DMS53 treated with DMSO at 0.1 percent for 48 hours (cell line): ENCODE measurements at regions not wholly inside any gene's neighbourhood (a gene's known extent, or its start where the extent isn't known, plus 50 kb on each side); places are given as distances from the start of the nearest gene placed in this dataset.
"Not testable (repeated sequence)": the region's sequence is repeated elsewhere in the genome, so short reads cannot be mapped to it uniquely, and the experiment has no call there.

Source experiments
- DNase-seq: peaks from one replicate; lab custom pipeline; 2025; ENCODE audit not compliant: unreplicated experiment; lab: John Stamatoyannopoulos, UW

DNA sequence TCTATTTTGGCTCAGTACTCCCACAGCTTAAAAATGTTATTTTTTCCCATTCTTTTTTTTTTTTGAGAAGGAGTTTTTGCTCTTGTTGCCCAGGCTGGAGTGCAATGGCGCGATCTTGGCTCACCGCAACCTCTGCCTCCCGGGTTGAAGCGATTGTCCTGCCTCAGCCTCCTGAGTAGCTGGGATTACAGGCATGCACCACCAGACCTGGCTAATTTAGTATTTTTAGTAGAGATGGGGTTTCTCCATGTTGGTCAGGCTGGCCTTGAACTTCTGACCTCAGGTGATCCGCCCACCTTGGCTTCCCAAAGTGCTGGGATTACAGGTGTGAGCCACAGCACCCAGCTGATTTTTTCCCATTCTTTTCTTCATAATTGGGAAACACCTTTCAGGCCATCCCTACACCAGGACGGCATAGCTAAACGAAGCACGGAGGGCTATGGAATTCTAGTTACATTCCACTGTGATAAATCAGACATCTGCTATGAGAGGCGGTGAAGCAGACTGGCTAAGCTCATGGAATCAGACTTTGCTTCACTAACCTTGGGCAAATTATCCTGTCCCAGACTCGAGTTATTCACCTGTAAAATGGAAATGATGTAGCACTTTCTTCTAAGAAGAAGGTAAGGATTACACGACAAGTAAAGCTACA is 68.7 kb upstream of the ZFAND5 start:
- not testable (repeated sequence) for DNase-seq

DNA sequence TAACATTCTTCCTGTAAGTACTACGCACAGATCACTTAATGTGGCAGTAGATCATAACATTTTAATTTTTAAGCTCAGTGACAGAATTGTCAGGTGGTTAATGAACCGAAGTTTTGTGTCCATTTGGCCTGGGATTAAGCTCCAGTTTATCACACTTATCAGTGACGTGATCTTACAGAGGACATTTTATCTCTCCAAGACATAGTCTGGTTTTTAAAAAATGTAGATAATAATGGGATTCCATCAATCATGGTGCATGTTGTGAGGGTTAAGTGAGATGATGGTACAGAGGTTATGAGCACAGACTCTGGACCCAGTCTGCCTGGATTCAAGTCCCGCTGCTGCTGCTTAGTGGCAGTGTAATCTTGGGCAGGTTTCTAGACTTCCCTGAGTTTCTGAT is 66.0 kb upstream of the ZFAND5 start:
- no peak for DNase-seq

DNA sequence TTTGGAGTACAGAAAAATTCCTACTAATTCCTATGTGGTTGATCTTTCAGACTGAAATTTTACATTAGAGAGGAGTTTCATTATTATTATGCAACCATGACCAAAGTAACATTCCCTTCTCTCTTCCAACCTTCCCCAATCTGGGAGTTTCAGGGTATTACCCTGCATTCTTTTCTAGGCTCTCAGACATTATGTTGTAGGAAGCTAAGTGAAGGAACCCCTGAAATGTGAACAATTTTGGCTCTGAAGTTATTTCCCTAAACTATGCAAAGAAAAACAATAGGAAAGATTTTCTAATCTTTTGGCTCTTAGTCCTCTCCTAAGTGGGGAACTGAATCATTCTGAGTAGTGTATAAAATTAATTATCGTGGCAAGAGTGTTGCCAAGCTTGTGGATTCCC is 63.3 kb upstream of the ZFAND5 start:
- DNase-seq, result no peak

DNA sequence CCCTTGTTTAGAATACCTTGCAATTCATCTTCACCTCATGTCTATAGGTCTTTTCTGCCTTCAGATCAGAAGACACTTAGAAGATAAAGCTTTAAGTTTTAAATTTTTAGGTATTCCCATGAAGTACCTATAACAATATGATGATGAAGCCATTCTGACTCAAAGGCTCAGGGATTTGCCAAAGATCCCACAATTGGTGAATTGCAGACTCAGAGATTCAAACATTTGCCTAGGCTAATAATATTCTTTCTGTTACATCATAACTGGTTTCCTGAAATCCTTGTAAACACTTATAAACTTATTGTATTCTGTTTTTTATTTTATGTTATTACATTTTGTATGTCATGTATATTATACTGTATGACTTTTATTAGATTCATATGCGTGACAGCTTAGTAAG is 62.8 kb upstream of the ZFAND5 start:
- DNase-seq, result no peak

DNA sequence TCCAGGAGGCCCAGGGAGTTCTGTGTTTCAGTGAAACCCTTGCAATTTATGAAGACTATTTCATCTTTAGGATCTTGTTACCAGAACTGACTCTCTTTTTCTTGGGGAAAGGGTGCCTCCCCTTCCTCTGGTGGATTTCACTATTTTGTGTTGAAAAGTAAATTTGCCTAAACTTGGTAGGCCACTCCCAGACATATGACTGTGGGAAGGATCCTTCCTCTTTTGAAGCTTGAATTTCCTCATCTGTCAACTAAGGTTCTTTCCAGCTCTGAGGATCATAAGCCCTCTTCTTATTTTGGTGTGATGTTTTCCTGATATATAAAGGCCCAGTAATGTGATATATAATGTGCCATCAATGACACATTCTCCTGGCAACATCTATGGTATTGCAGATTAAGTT is 59.1 kb upstream of the ZFAND5 start:
- DNase-seq, result no peak

DNA sequence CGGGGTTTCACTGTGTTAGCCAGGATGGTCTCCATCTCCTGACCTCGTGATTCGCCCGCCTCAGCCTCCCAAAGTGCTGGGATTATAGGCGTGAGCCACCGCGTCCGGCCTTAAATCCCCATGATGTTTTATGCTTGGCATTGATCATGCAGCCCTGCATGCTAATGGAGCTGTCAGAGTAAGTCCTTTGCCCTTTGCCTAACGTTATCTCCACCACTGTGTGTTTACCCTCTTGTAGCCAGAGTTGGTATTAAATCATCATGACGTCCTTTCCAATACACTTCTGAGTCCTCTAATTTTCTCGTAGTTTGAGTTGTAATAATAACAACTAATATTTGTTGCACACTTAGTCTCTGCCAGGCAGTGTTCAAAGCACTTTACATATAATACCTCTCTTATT is 57.2 kb upstream of the ZFAND5 start:
- DNase-seq, result no peak

DNA sequence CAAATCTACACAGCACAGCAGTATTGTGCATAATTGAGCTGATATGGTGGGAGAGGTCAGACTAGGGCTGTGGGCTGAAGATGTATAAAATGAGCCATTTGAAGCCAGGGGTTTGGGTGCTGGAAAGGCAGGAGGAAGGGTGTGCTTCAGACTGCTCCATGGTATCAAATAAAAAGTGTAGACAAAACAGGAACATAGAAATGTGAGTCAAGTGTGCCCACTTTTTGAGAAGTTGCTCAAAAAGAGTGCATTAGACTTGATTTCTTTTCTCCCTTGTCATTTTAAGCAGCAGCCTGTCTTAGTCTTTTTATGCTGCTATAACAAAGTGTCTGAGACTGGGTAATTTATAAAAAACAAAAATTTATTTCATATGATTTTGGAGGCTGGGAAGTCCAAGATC is 55.8 kb upstream of the ZFAND5 start:
- DNase-seq, result no peak

DNA sequence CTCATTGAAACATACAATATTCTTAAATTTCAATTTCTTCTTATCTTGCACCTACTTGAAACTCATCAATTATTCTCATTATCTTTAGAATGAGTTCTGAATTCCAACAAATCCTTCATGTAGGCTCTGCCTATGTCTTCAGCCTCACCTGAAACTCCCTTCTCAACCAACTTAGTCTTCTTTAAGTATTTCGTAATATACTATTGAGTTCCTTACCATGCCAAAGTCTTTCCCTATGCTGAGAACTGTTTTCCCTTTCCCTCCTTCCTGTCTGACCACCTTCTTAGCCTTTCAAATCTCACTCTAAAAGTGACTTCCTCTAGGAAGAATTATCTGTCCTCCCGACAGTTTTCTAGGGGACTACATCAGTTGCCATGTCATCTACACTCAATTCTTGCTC is 50.9 kb upstream of the ZFAND5 start:
- DNase-seq, result no peak

DNA sequence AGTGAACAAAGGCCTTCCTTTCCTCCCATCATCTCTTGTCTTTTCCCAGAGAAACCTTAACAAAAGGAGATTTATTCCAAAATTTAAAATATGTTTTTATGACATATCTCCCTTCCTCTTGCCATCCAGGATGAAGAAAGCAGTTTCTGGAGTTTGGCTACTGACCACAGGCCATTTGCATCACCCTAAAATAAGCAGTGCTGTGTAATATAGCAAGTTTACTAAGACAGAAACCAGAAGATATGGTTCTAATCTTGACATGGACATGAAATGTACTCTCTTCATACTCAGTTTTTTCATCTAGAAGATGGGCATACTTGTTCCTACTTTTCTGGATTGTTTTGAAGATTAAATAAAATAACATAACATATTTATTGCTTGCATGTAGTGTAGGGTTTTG is 50.2 kb upstream of the ZFAND5 start:
- DNase-seq, result no peak
